Suprapubic skin (tissue), 4 donors: ENCODE measurements at regions not wholly inside any gene's neighbourhood (a gene's known extent, or its start where the extent isn't known, plus 50 kb on each side); places are given as distances from the start of the nearest gene placed in this dataset.

Experiments
- CTCF ChIP-seq, 2 donors: fragments of 200-600 bp in 1 of 2; fragments of 450-650 bp in 1 of 2; sonication (generic) in 1 of 2; IDR thresholded peaks; one replicate each; pipeline ENCODE4 v1.5.1; 2016 to 2019; ENCODE audit warnings: antibody characterized with exemption in 2 of 2, mild to moderate bottlenecking in 1 of 2, moderate library complexity in 1 of 2
- POLR2A ChIP-seq, 2 donors: fragments of 450-650 bp; IDR thresholded peaks; one replicate each; pipeline ENCODE4 v1.6.1; 2017; ENCODE audit warnings: antibody characterized with exemption in 2 of 2, mild to moderate bottlenecking in 2 of 2, moderate library complexity in 2 of 2
- POLR2AphosphoS5 ChIP-seq, 3 donors: sonication (generic); formaldehyde crosslinking; IDR thresholded peaks; one replicate each; pipeline ENCODE4 v1.6.1; 2017; ENCODE audit warnings: antibody characterized with exemption in 3 of 3

GRCh38 chr18:68102117-68102516, 585.6 kb upstream of the DSEL start:
- TF ChIP-seq POLR2A (IDR thresholded peaks at IDR 0.05) (no peak), CTCF (IDR thresholded peaks at IDR 0.05) (no peak), POLR2AphosphoS5 (IDR thresholded peaks at IDR 0.05) (no peak)
